Activated naive CD8-positive, alpha-beta T cell treated with anti-CD3 and anti-CD28 coated beads for 36 hours (primary cell): ENCODE measurements at regions not wholly inside any gene's neighbourhood (a gene's known extent, or its start where the extent isn't known, plus 50 kb on each side); places are given as distances from the start of the nearest gene placed in this dataset.
"Not testable (repeated sequence)": the region's sequence is repeated elsewhere in the genome, so short reads cannot be mapped to it uniquely, and the experiment has no call there.

Experiments used
- DNase-seq: peaks from one replicate; pipeline ENCODE4 v3.0.0; 2021
- H3K27ac Mint-ChIP-seq: one replicate; pipeline ENCODE4 v1.8.0; 2022; ENCODE audit warnings: mild to moderate bottlenecking, moderate library complexity, mixed read lengths
- H3K27me3 Mint-ChIP-seq: one replicate; pipeline ENCODE4 v1.8.0; 2022; ENCODE audit warnings: mild to moderate bottlenecking, mixed read lengths
- H3K36me3 Mint-ChIP-seq: one replicate; pipeline ENCODE4 v1.8.0; 2021; ENCODE audit warnings: mild to moderate bottlenecking, mixed read lengths
- H3K4me1 Mint-ChIP-seq: one replicate; pipeline ENCODE4 v1.8.0; 2021; ENCODE audit warnings: mixed read lengths
- H3K4me3 Mint-ChIP-seq: one replicate; pipeline ENCODE4 v1.8.0; 2022; ENCODE audit warnings: mild to moderate bottlenecking, moderate library complexity, mixed read lengths
- H3K9me3 Mint-ChIP-seq: one replicate; pipeline ENCODE4 v1.8.0; 2022; ENCODE audit warnings: mixed read lengths

GRCh38 chr7:3164380-3164792, 120.7 kb upstream of the CARD11 start:
- Mint-ChIP-seq H3K9me3 (no peaks in the 10 kb centered on the region), H3K27me3 (peaks cover 6% of the 10 kb centered on the region), H3K4me1 (no peaks in the 10 kb centered on the region), H3K27ac (no peak overlapping the region), H3K4me3 (no peak overlapping the region), H3K36me3 (no peaks in the 10 kb centered on the region)
- no peak for DNase-seq

GRCh38 chr7:3165681-3166580, 122.3 kb upstream of the CARD11 start:
- DNase-seq, result no peak
- Mint-ChIP-seq H3K4me3 (no peak overlapping the region), H3K27me3 (peaks cover 6% of the 10 kb centered on the region), H3K9me3 (no peaks in the 10 kb centered on the region), H3K27ac (no peak overlapping the region), H3K4me1 (no peaks in the 10 kb centered on the region), H3K36me3 (no peaks in the 10 kb centered on the region)

DNA sequence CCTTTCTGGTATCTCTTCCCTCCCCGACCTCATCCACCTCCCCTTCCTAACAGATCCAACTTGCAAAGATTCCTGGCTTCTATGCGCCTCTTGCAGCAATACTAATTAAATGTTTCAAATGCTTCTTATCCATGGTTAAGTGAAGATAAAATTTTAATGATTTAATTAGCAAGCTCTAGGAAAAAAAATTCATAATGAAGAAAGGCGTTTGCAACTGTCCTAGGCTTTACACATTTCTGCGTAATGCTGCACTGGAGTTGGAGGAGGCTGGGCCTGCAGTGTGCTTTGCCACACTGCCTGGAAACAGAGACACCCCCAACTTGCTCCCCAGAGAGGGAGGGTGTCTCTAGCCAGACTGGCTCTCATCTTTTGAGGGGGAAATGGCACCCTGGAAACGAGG, 123.9 kb upstream of the CARD11 start:
- peaks cover 10% of the 10 kb centered on the region for H3K27me3 Mint-ChIP-seq
- no peak for DNase-seq
- no peaks in the 10 kb centered on the region for H3K36me3 Mint-ChIP-seq
- no peaks in the 10 kb centered on the region for H3K4me1 Mint-ChIP-seq
- H3K4me3 Mint-ChIP-seq, result no peak overlapping the region
- H3K27ac Mint-ChIP-seq, result no peak overlapping the region
- H3K9me3 Mint-ChIP-seq, result no peaks in the 10 kb centered on the region

- no peak overlapping the region for H3K4me3 Mint-ChIP-seq
- H3K9me3 Mint-ChIP-seq, result no peaks in the 10 kb centered on the region
- DNase-seq, result no peak
- no peak overlapping the region for H3K27ac Mint-ChIP-seq
- peaks cover 10% of the 10 kb centered on the region for H3K27me3 Mint-ChIP-seq
- no peaks in the 10 kb centered on the region for H3K36me3 Mint-ChIP-seq
- H3K4me1 Mint-ChIP-seq, result no peaks in the 10 kb centered on the region
Observed at GRCh38 chr7:3168370-3168769, 124.7 kb upstream of the CARD11 start.

DNA sequence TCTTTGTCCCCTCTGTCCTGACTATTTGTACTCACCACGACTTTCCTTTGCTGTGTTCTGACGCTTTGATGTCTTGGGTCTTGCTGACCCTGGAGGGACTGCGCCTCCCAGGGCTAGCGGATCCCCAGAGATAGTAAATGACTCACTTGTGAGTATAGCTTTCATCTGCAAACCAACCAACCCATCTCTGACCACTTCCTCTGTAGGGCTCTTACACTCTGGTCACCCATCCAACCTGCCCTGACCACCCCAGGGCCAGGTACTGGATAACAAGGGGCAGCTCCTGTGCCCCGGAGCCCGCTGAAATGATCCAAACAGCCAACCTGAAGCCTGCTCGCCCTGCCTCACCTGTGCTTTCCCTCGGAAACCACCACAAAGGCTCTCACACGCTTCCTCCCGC, 125.2 kb upstream of the CARD11 start:
- Mint-ChIP-seq H3K27me3 (peaks cover 10% of the 10 kb centered on the region), H3K4me1 (no peaks in the 10 kb centered on the region), H3K27ac (no peak overlapping the region), H3K9me3 (no peaks in the 10 kb centered on the region), H3K4me3 (no peak overlapping the region), H3K36me3 (no peaks in the 10 kb centered on the region)
- no peak for DNase-seq

- Mint-ChIP-seq H3K27ac (no peak overlapping the region), H3K4me3 (no peak overlapping the region), H3K36me3 (no peaks in the 10 kb centered on the region), H3K27me3 (peaks cover 10% of the 10 kb centered on the region), H3K9me3 (no peaks in the 10 kb centered on the region), H3K4me1 (peaks cover 2% of the 10 kb centered on the region)
- no peak for DNase-seq
Observed at GRCh38 chr7:3172768-3173280, 128.2 kb upstream of the SDK1 start.

- Mint-ChIP-seq H3K27me3 (peaks cover 4% of the 10 kb centered on the region), H3K4me3 (no peak overlapping the region), H3K4me1 (peaks cover 2% of the 10 kb centered on the region)
Observed at GRCh38 chr7:3174515-3175284, 126.4 kb upstream of the SDK1 start.

DNA sequence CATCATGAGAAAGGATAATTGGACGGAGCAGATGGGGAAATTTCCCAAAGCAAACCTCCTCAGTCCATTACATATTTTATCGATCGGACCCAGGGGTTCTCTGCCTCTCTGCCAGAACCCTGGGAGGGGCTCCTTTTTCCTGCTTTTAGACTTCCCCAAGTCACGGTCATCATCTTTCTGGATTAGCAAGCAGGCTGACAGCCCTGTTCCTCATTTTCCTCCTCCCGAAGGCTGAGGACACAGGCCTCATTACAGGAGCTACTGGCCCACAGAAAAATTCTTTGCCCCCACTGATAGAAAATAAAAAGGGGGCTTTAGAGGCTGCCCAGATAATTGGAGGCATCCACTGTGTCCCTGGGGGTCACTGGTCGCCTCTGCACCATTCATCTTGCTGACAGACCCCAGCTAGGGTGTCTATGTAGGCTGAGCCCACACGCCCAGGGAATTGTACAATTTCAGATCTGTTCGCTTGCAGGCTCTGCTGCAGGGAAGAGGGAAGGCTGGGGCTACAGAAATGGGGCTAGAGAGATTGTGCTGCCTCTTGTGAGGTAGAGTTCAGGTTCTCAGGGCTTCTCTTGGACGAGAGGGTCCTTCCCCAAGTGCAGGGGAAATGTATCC, 125.7 kb upstream of the SDK1 start:
- no peak for DNase-seq
- H3K4me3 Mint-ChIP-seq, result no peak overlapping the region
- no peak overlapping the region for H3K27ac Mint-ChIP-seq
- no peaks in the 10 kb centered on the region for H3K9me3 Mint-ChIP-seq
- H3K36me3 Mint-ChIP-seq, result no peaks in the 10 kb centered on the region
- peaks cover 4% of the 10 kb centered on the region for H3K27me3 Mint-ChIP-seq
- H3K4me1 Mint-ChIP-seq, result peaks cover 2% of the 10 kb centered on the region

More at GRCh38 chr7:3174515-3175284, 126.4 kb upstream of the SDK1 start:
- no peak for DNase-seq
- Mint-ChIP-seq H3K36me3 (no peaks in the 10 kb centered on the region), H3K9me3 (no peaks in the 10 kb centered on the region), H3K27ac (no peak overlapping the region)

DNA sequence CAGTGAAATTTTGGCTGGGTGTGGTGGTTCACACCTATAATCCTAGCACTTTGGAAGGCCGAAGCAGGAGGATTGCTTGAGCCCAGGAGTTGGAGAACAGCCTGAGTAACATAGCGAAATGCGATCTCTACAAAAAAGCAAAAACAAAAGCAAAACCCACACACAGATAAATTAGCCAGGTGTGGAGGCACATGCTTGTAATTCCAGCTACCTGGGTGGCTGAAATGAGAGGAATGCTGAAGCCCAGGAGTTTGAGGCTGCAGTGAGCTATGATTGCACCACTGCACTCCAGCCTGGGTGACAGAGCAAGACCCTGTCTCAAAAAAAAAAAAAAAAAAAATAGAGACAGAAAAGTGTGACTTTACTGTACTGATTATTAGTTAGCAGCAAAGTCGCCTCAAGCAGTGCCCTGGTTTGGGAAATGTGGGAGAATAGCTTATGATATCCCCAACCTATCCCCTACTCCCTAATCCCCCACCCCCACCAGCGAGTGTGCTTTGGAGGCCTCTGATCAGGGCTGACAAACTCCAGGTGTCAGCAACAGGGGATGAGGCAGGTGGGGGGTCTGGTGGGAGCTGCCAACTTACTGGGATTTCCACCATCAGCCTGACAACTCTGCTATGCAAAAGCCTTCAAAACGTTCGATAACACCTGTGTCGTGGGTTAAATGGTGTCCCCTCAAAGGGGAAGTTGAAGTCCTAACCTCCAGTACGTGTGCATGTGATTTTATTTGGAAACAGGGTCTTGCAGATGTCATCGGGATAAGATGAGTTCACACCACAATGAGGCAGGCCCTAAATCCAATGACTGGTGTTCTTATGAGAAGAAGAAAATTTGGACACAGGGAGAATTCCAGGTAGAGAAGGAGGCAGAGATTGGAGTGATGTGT, 124.7 kb upstream of the SDK1 start:
- Mint-ChIP-seq H3K27ac (no peak overlapping the region), H3K9me3 (no peaks in the 10 kb centered on the region), H3K36me3 (no peaks in the 10 kb centered on the region), H3K27me3 (peaks cover 4% of the 10 kb centered on the region), H3K4me1 (peaks cover 2% of the 10 kb centered on the region), H3K4me3 (no peak overlapping the region)
- no peak for DNase-seq

GRCh38 chr7:3177271-3177670, 123.8 kb upstream of the SDK1 start:
- H3K4me1 Mint-ChIP-seq, result peaks cover 2% of the 10 kb centered on the region
- H3K36me3 Mint-ChIP-seq, result no peaks in the 10 kb centered on the region
- no peaks in the 10 kb centered on the region for H3K27me3 Mint-ChIP-seq
- no peak for DNase-seq
- no peak overlapping the region for H3K4me3 Mint-ChIP-seq
- no peak overlapping the region for H3K27ac Mint-ChIP-seq
- no peaks in the 10 kb centered on the region for H3K9me3 Mint-ChIP-seq

GRCh38 chr7:3179456-3179855, 121.6 kb upstream of the SDK1 start:
- H3K9me3 Mint-ChIP-seq, result no peaks in the 10 kb centered on the region
- no peak overlapping the region for H3K4me3 Mint-ChIP-seq
- H3K36me3 Mint-ChIP-seq, result no peaks in the 10 kb centered on the region
- no peaks in the 10 kb centered on the region for H3K27me3 Mint-ChIP-seq
- no peak overlapping the region for H3K27ac Mint-ChIP-seq
- peaks cover 2% of the 10 kb centered on the region for H3K4me1 Mint-ChIP-seq
- no peak for DNase-seq

GRCh38 chr7:3180604-3181003, 120.4 kb upstream of the SDK1 start:
- peaks cover 2% of the 10 kb centered on the region for H3K4me1 Mint-ChIP-seq
- H3K27ac Mint-ChIP-seq, result no peak overlapping the region
- H3K27me3 Mint-ChIP-seq, result no peaks in the 10 kb centered on the region
- no peaks in the 10 kb centered on the region for H3K36me3 Mint-ChIP-seq
- no peak overlapping the region for H3K4me3 Mint-ChIP-seq
- DNase-seq, result no peak
- no peaks in the 10 kb centered on the region for H3K9me3 Mint-ChIP-seq

DNA sequence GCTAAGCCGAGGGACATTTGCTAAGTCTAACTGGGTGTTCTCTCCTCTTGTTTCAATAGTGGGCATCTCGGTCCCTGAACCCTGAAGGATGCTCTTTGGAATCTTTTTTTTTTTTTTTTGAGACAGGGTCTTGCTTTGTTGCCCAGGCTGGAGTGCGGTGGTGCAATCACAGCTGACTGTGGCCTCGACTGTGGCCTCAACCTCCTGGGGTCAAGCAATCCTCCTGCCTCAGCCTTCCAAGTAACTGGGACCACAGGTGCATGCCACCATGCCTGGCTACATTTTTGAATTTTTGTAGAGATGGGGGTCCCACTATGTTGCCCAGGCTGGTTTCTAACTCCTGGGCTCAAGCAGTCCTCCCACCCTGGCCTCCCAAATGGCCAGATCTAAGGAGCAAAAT, 119.0 kb upstream of the SDK1 start:
- not testable (repeated sequence) for H3K4me1 Mint-ChIP-seq, DNase-seq, H3K27ac Mint-ChIP-seq, H3K36me3 Mint-ChIP-seq, H3K9me3 Mint-ChIP-seq, H3K27me3 Mint-ChIP-seq, H3K4me3 Mint-ChIP-seq

- DNase-seq, result no peak
- no peaks in the 10 kb centered on the region for H3K4me1 Mint-ChIP-seq
- no peak overlapping the region for H3K4me3 Mint-ChIP-seq
- no peak overlapping the region for H3K27ac Mint-ChIP-seq
- no peaks in the 10 kb centered on the region for H3K36me3 Mint-ChIP-seq
- H3K27me3 Mint-ChIP-seq, result no peaks in the 10 kb centered on the region
- H3K9me3 Mint-ChIP-seq, result no peaks in the 10 kb centered on the region
Observed at GRCh38 chr7:3187444-3188040, 113.5 kb upstream of the SDK1 start.
